Kidney (tissue), 13 donors: ENCODE measurements at regions not wholly inside any gene's neighbourhood (a gene's known extent, or its start where the extent isn't known, plus 50 kb on each side); places are given as distances from the start of the nearest gene placed in this dataset.

Source experiments
- DNase-seq, 5 donors: peaks; one replicate each; pipeline ENCODE4 v3.0.0-alpha.2; 2013 to 2020
- FAIRE-seq: peaks from 2 replicates; lab custom pipeline; 2012; peaks lifted over from hg19 to GRCh38; lab: Jason Lieb, UNC
- H3K27ac ChIP-seq, 2 donors: one replicate each; pipeline ENCODE4 v1.7.0; 2013; ENCODE audit warnings: low read depth in 2 of 2, low read length in 2 of 2, inconsistent platforms in 1 of 2
- H3K27me3 ChIP-seq: one replicate; pipeline ENCODE4 v1.7.1; 2013; ENCODE audit warnings: low read length, inconsistent platforms; ENCODE audit not compliant: control insufficient read depth, insufficient read depth
- H3K36me3 ChIP-seq, 3 donors: one replicate each; pipeline versions ENCODE4 v1.7.0 to v1.7.1; 2013; ENCODE audit warnings: low read length in 3 of 3, control low read depth in 1 of 3, inconsistent platforms in 1 of 3; ENCODE audit not compliant: insufficient read depth in 3 of 3, control insufficient read depth in 2 of 3
- H3K4me1 ChIP-seq, 3 donors: one replicate each; pipeline versions ENCODE4 v1.7.0 to v1.7.1; 2013; ENCODE audit warnings: low read length in 3 of 3, inconsistent platforms in 1 of 3, low read depth in 1 of 3; ENCODE audit not compliant: control insufficient read depth in 2 of 3, insufficient read depth in 2 of 3
- H3K4me3 ChIP-seq, 3 donors: one replicate each; pipeline versions ENCODE4 v1.7.0 to v1.8.1; 2013; ENCODE audit warnings: low read length in 3 of 3, control low read depth in 1 of 3, inconsistent platforms in 1 of 3
- H3K9ac ChIP-seq, 3 donors: one replicate each; pipeline versions ENCODE4 v1.7.0 to v1.7.1; 2013; ENCODE audit warnings: low read length in 3 of 3, control low read depth in 1 of 3, inconsistent platforms in 1 of 3
- H3K9me3 ChIP-seq, 3 donors: one replicate each; pipeline versions ENCODE4 v1.7.0 to v1.7.1; 2013; ENCODE audit warnings: low read length in 3 of 3, control low read depth in 1 of 3, inconsistent platforms in 1 of 3; ENCODE audit not compliant: control insufficient read depth in 2 of 3, insufficient read depth in 1 of 3
- CTCF ChIP-seq: IDR thresholded peaks from 3 replicates; pipeline ENCODE4 v1.5.1; 2012; ENCODE audit warnings: mild to moderate bottlenecking, moderate library complexity, borderline replicate concordance; ENCODE audit not compliant: insufficient read depth; ENCODE audit errors: extremely low read depth
- intact Hi-C: fragments of 100-400 bp; cut with DNase I; formaldehyde crosslinking; loops from one replicate; pipeline ENCODE4 v1.11.1; 2022
- donor health status: control.
- donor health status: control.
- donor health status: control.
- donor health status: control.
- donor health status: control.
- donor health status: DM: yes; HTN: yes; CAD: no.
- donor health status: Normal renal cell carcinoma (clear cell type).

- Histone ChIP-seq H3K36me3 (no peaks in the 10 kb centered on the region), H3K4me3 (no peak overlapping the region), H3K9me3 (no peaks in the 10 kb centered on the region), H3K27ac (no peak overlapping the region), H3K9ac (no peak overlapping the region), H3K4me1 (no peaks in the 10 kb centered on the region), H3K27me3 (no peaks in the 10 kb centered on the region)
- peak in 1 of 5 donors; percentile 15 for DNase-seq
- FAIRE-seq, result no peak
- intact Hi-C loops, result no loop called here
- TF ChIP-seq CTCF, result no peak
These were observed 289.3 kb upstream of the CTNND2 start for GRCh38 chr5:12193536-12193935.

GRCh38 chr5:12183003-12183402, 278.8 kb upstream of the CTNND2 start:
- FAIRE-seq (no peak), DNase-seq (no peak)
- Histone ChIP-seq H3K9me3 (no peaks in the 10 kb centered on the region), H3K27ac (no peak overlapping the region), H3K9ac (no peak overlapping the region), H3K27me3 (no peaks in the 10 kb centered on the region), H3K4me1 (no peaks in the 10 kb centered on the region), H3K36me3 (no peaks in the 10 kb centered on the region), H3K4me3 (no peak overlapping the region)
- intact Hi-C loops, result no loop called here
- no peak for TF ChIP-seq CTCF

- no peak overlapping the region for H3K4me3 ChIP-seq
- TF ChIP-seq CTCF, result no peak
- H3K9me3 ChIP-seq, result no peaks in the 10 kb centered on the region
- H3K9ac ChIP-seq, result no peak overlapping the region
- no peaks in the 10 kb centered on the region for H3K27me3 ChIP-seq
- no peaks in the 10 kb centered on the region for H3K36me3 ChIP-seq
- H3K4me1 ChIP-seq, result no peaks in the 10 kb centered on the region
- DNase-seq, result no peak
- no peak overlapping the region for H3K27ac ChIP-seq
- no peak for FAIRE-seq
- intact Hi-C loops, result no loop called here
These were observed 273.6 kb upstream of the CTNND2 start for GRCh38 chr5:12177851-12178250.

GRCh38 chr5:12177225-12177624, 273.0 kb upstream of the CTNND2 start:
- Histone ChIP-seq H3K9me3 (no peaks in the 10 kb centered on the region), H3K27me3 (no peaks in the 10 kb centered on the region), H3K36me3 (no peaks in the 10 kb centered on the region), H3K27ac (no peak overlapping the region), H3K4me1 (no peaks in the 10 kb centered on the region), H3K9ac (no peak overlapping the region), H3K4me3 (no peak overlapping the region)
- FAIRE-seq, result no peak
- TF ChIP-seq CTCF, result no peak
- intact Hi-C loops, result no loop called here
- no peak for DNase-seq
